ENCODE measurements at regions not wholly inside any gene's neighbourhood (a gene's known extent, or its start where the extent isn't known, plus 50 kb on each side); places are given as distances from the start of the nearest gene placed in this dataset.

GRCh38 chr1:244964112-244964971 is 100.0 kb upstream of the HNRNPU start:
- Histone ChIP-seq H3K9me3 (no peaks in the 10 kb centered on the region), H3K4me1 (peaks cover 28% of the 10 kb centered on the region), H3K36me3 (replicated peaks in 1 of 2; ENCODE audit: insufficient read depth in 1 of 2, low read depth in 2 of 2) (no peaks in the 10 kb centered on the region), H3K4me3 (no peak overlapping the region), H3K27ac (peak overlapping the region; percentile 30 to 67 (median 50)), H3K27me3 (no peaks in the 10 kb centered on the region)
- DNase-seq (peak in 3 of 4 donors; percentile 19 to 37 (median 24)), ATAC-seq (peak; percentile 67)
- intact Hi-C loops (cut with DNase I), result no loop called here
- TF ChIP-seq CTCF (IDR thresholded peaks at IDR 0.05) (no peak), POLR2A (IDR thresholded peaks at IDR 0.05) (no peak)
- 15 to 16% methylated on average over 10 of the region's 11 CpGs for WGBS, 2 donors

GRCh38 chr1:244963231-244963826 is 99.0 kb upstream of the HNRNPU start:
- no peak for ATAC-seq
- no peaks in the 10 kb centered on the region for H3K27me3 ChIP-seq
- TF ChIP-seq CTCF (IDR thresholded peaks at IDR 0.05) (no peak), POLR2A (IDR thresholded peaks at IDR 0.05) (no peak)
- H3K36me3 ChIP-seq (replicated peaks in 1 of 2; ENCODE audit: insufficient read depth in 1 of 2, low read depth in 2 of 2), result no peaks in the 10 kb centered on the region
- WGBS, 2 donors, result 93 to 99% methylated on average over 7 of the region's 7 CpGs
- intact Hi-C loops (cut with DNase I), result no loop called here
- H3K27ac ChIP-seq, result no peak overlapping the region
- H3K4me3 ChIP-seq, result no peak overlapping the region
- no peak for DNase-seq
- peaks cover 18% of the 10 kb centered on the region for H3K4me1 ChIP-seq
- H3K9me3 ChIP-seq, result no peaks in the 10 kb centered on the region

- 21 to 44% methylated on average over 3 of the region's 3 CpGs for WGBS, 2 donors
- Histone ChIP-seq H3K9me3 (no peaks in the 10 kb centered on the region), H3K4me3 (no peak overlapping the region), H3K27me3 (no peaks in the 10 kb centered on the region), H3K4me1 (peaks cover 15% of the 10 kb centered on the region), H3K36me3 (replicated peaks in 1 of 2; ENCODE audit: insufficient read depth in 1 of 2, low read depth in 2 of 2) (no peaks in the 10 kb centered on the region), H3K27ac (no peak overlapping the region)
- intact Hi-C loops (cut with DNase I), result no loop called here
- DNase-seq (no peak), ATAC-seq (no peak)
- TF ChIP-seq CTCF (IDR thresholded peaks at IDR 0.05) (no peak), POLR2A (IDR thresholded peaks at IDR 0.05) (no peak)
These were observed 97.8 kb upstream of the HNRNPU start for GRCh38 chr1:244962130-244962529.

GRCh38 chr1:244960904-244961303 is 96.6 kb upstream of the HNRNPU start:
- Histone ChIP-seq H3K27ac (no peak overlapping the region), H3K9me3 (no peaks in the 10 kb centered on the region), H3K4me1 (peaks cover 15% of the 10 kb centered on the region), H3K27me3 (no peaks in the 10 kb centered on the region), H3K36me3 (replicated peaks in 1 of 2; ENCODE audit: insufficient read depth in 1 of 2, low read depth in 2 of 2) (no peaks in the 10 kb centered on the region), H3K4me3 (no peak overlapping the region)
- TF ChIP-seq CTCF (IDR thresholded peaks at IDR 0.05) (no peak), POLR2A (IDR thresholded peaks at IDR 0.05) (no peak)
- DNase-seq, result no peak
- 74 to 81% methylated on average over 4 of the region's 4 CpGs for WGBS, 2 donors
- intact Hi-C loops (cut with DNase I), result no loop called here
- no peak for ATAC-seq

Data from body of pancreas (tissue), 4 donors.